NT2/D1 (cell line): ENCODE measurements at regions not wholly inside any gene's neighbourhood (a gene's known extent, or its start where the extent isn't known, plus 50 kb on each side); places are given as distances from the start of the nearest gene placed in this dataset.

Experiments
- DNase-seq: peaks from one replicate; pipeline ENCODE4 v3.0.0-alpha.2; 2011; ENCODE audit warnings: low read depth, low spot score
- H3K27me3 ChIP-seq: 2 replicates; pipeline ENCODE4 v1.6.0; 2011; ENCODE audit warnings: mild to moderate bottlenecking; ENCODE audit not compliant: insufficient read length, insufficient read depth
- H3K36me3 ChIP-seq: 2 replicates; pipeline ENCODE4 v1.6.1; 2011; ENCODE audit warnings: mild to moderate bottlenecking, low read length, mixed read lengths; ENCODE audit not compliant: insufficient read depth, insufficient read length
- H3K4me1 ChIP-seq: 2 replicates; pipeline ENCODE4 v1.5.1; 2011; ENCODE audit not compliant: insufficient read depth, insufficient read length
- H3K4me3 ChIP-seq: 2 replicates; pipeline ENCODE4 v1.5.1; 2011; ENCODE audit warnings: low read depth; ENCODE audit not compliant: insufficient read length
- H3K9ac ChIP-seq: 2 replicates; pipeline ENCODE4 v1.6.0; 2011; ENCODE audit warnings: low read depth; ENCODE audit not compliant: insufficient read length
- H3K9me3 ChIP-seq: 2 replicates; pipeline ENCODE4 v1.5.1; 2011; ENCODE audit warnings: mild to moderate bottlenecking, low read length; ENCODE audit not compliant: insufficient read depth
- SUZ12 ChIP-seq: IDR thresholded peaks from 2 replicates; pipeline ENCODE4 v1.6.1; 2011; ENCODE audit not compliant: insufficient read length, insufficient read depth; ENCODE audit errors: extremely low read depth
- YY1 ChIP-seq: IDR thresholded peaks from 2 replicates; pipeline ENCODE4 v1.6.1; 2011; ENCODE audit not compliant: insufficient read length, insufficient read depth
- ZNF274 ChIP-seq: IDR thresholded peaks from 2 replicates; pipeline ENCODE4 v1.6.1; 2011; ENCODE audit warnings: mild to moderate bottlenecking, low read depth, low read length

GRCh38 chr7:106416430-106416829 lies 131.6 kb upstream of the NAMPT start:
- no peak overlapping the region for H3K4me3 ChIP-seq
- no peaks in the 10 kb centered on the region for H3K4me1 ChIP-seq
- no peaks in the 10 kb centered on the region for H3K27me3 ChIP-seq
- H3K9me3 ChIP-seq, result peaks cover 10% of the 10 kb centered on the region; the same call in 1 of the 2 replicates
- no peaks in the 10 kb centered on the region for H3K36me3 ChIP-seq
- no peak overlapping the region for H3K9ac ChIP-seq
- TF ChIP-seq YY1 (no peak), SUZ12 (no peak)
- no peak for DNase-seq

DNA sequence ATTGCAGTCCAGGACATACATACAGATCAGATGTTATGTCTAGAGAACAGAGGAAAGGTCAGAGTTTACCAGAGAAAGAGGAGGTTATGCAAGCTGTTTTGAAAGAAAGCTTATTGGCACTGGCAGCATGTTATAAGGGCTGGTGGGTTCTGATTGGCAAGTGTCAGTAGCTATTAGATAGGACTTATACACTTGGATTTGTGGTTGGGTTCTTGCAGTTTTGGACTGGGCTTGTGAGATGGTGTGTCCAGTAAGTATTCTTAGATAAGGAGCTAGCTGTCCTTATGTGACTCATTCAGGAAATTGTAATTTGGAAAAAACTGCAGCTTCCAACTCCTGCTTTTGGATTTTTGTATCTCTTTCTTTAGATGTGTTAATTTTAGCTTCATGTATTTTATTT lies 130.7 kb upstream of the NAMPT start:
- no peaks in the 10 kb centered on the region for H3K36me3 ChIP-seq
- no peak overlapping the region for H3K4me3 ChIP-seq
- H3K4me1 ChIP-seq, result no peaks in the 10 kb centered on the region
- H3K27me3 ChIP-seq, result no peaks in the 10 kb centered on the region
- DNase-seq, result no peak
- no peak overlapping the region for H3K9ac ChIP-seq
- TF ChIP-seq SUZ12, result no peak
- TF ChIP-seq ZNF274, result no peak
- TF ChIP-seq YY1, result no peak
- H3K9me3 ChIP-seq, result peaks cover 10% of the 10 kb centered on the region; the same call in 1 of the 2 replicates

- no peak overlapping the region for H3K9ac ChIP-seq
- H3K9me3 ChIP-seq, result peaks cover 10% of the 10 kb centered on the region; the same call in 1 of the 2 replicates
- no peak for DNase-seq
- no peak for TF ChIP-seq SUZ12
- no peak for TF ChIP-seq ZNF274
- no peak for TF ChIP-seq YY1
- no peaks in the 10 kb centered on the region for H3K4me1 ChIP-seq
- no peaks in the 10 kb centered on the region for H3K27me3 ChIP-seq
- no peaks in the 10 kb centered on the region for H3K36me3 ChIP-seq
- no peak overlapping the region for H3K4me3 ChIP-seq
Observed at GRCh38 chr7:106413446-106413845, 128.7 kb upstream of the NAMPT start.

GRCh38 chr7:106405697-106406141 lies 120.9 kb upstream of the NAMPT start:
- no peak for DNase-seq
- Histone ChIP-seq H3K36me3 (no peaks in the 10 kb centered on the region), H3K9me3 (no peaks in the 10 kb centered on the region), H3K27me3 (no peaks in the 10 kb centered on the region), H3K4me1 (no peaks in the 10 kb centered on the region), H3K9ac (no peak overlapping the region), H3K4me3 (no peak overlapping the region)
- no peak for TF ChIP-seq SUZ12
- no peak for TF ChIP-seq YY1
- no peak for TF ChIP-seq ZNF274

DNA sequence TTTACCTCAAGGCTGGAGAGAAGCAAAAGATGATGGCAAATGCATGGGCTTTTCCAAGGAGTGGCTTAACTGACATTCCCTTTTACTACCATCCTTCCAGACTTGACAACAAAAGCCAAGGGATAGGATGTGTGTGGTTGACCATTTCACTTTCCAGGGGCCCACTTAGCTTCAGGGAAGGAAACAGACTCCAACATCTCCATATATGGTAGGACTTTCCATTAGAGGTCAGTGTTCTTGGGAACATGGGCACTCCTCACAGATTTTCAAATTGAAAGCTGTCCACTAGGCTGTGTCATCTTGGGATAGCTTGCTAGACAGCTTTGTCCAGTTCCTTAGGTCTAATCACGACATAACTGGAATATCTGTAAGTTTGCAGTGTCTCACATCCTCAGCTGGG lies 118.1 kb upstream of the NAMPT start:
- TF ChIP-seq YY1 (no peak), SUZ12 (no peak)
- Histone ChIP-seq H3K36me3 (no peaks in the 10 kb centered on the region), H3K27me3 (no peaks in the 10 kb centered on the region), H3K4me3 (no peak overlapping the region), H3K9me3 (no peaks in the 10 kb centered on the region), H3K4me1 (no peaks in the 10 kb centered on the region), H3K9ac (no peak overlapping the region)
- no peak for DNase-seq

GRCh38 chr7:106400923-106401322 lies 116.1 kb upstream of the NAMPT start:
- H3K9ac ChIP-seq, result no peak overlapping the region
- no peaks in the 10 kb centered on the region for H3K4me1 ChIP-seq
- H3K4me3 ChIP-seq, result no peak overlapping the region
- H3K9me3 ChIP-seq, result no peaks in the 10 kb centered on the region
- TF ChIP-seq SUZ12 (no peak), ZNF274 (no peak), YY1 (no peak)
- no peak for DNase-seq
- H3K36me3 ChIP-seq, result no peaks in the 10 kb centered on the region
- H3K27me3 ChIP-seq, result no peaks in the 10 kb centered on the region

- H3K9me3 ChIP-seq, result no peaks in the 10 kb centered on the region
- no peaks in the 10 kb centered on the region for H3K27me3 ChIP-seq
- no peaks in the 10 kb centered on the region for H3K4me1 ChIP-seq
- H3K9ac ChIP-seq, result no peak overlapping the region
- no peaks in the 10 kb centered on the region for H3K36me3 ChIP-seq
- TF ChIP-seq SUZ12, result no peak
- TF ChIP-seq ZNF274, result no peak
- no peak for TF ChIP-seq YY1
- DNase-seq, result no peak
- no peak overlapping the region for H3K4me3 ChIP-seq
Observed at GRCh38 chr7:106398786-106399185, 114.0 kb upstream of the NAMPT start.

DNA sequence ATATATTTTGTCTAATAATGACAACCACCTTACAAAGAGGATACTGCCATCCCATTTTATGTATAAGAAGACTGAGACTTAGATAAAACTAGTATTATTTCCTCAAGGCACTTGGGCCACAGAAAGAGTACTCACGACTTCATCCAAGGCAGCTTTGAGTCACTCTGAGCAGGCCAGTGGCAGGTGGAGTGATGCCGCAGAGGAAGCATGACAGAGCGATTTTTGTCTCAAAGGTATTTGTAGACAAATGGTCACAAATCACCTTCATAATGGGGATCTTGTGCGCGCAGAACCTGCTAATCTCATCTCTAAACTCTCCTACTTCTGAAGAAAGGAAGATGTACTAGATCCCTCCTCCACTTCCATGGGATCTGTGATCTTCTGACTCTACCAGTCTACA lies 113.2 kb upstream of the NAMPT start:
- H3K36me3 ChIP-seq, result no peaks in the 10 kb centered on the region
- TF ChIP-seq YY1 (no peak), SUZ12 (no peak), ZNF274 (no peak)
- no peak for DNase-seq

More for the DNA sequence above, 113.2 kb upstream of the NAMPT start:
- Histone ChIP-seq H3K4me3 (no peak overlapping the region), H3K9ac (no peak overlapping the region), H3K4me1 (no peaks in the 10 kb centered on the region), H3K27me3 (no peaks in the 10 kb centered on the region), H3K9me3 (no peaks in the 10 kb centered on the region)
